ENCODE measurements at regions not wholly inside any gene's neighbourhood (a gene's known extent, or its start where the extent isn't known, plus 50 kb on each side); places are given as distances from the start of the nearest gene placed in this dataset.

GRCh38 chr2:173583196-173583595 lies 228.5 kb downstream of the CDCA7 start:
- Histone ChIP-seq H3K4me3 (ENCODE audit: low read length, poor library complexity, severe bottlenecking) (no peak overlapping the region), H3K4me2 (ENCODE audit: low read depth, low read length, poor library complexity, severe bottlenecking) (no peak overlapping the region)
- TF ChIP-seq EZH2phosphoT487 (IDR thresholded peaks at IDR 0.05; ENCODE audit: borderline replicate concordance) (no peak), CTCF (conservative IDR thresholded peaks at IDR 0.05; ENCODE audit: low read length) (no peak)

GRCh38 chr2:173584000-173584399 lies 229.3 kb downstream of the CDCA7 start:
- Histone ChIP-seq H3K9ac (ENCODE audit: low read depth, low read length, poor library complexity, severe bottlenecking) (no peak overlapping the region), H3K4me3 (ENCODE audit: low read length, poor library complexity, severe bottlenecking) (no peak overlapping the region), H4K20me1 (ENCODE audit: insufficient read depth, low read length, poor library complexity, severe bottlenecking) (no peaks in the 10 kb centered on the region), H3K9me3 (ENCODE audit: insufficient read depth, low read depth, low read length) (no peaks in the 10 kb centered on the region), H3K9me2 (replicated peaks; ENCODE audit: low read depth, low read length) (no peaks in the 10 kb centered on the region), H3K27me3 (ENCODE audit: insufficient read depth, low read length, poor library complexity, severe bottlenecking) (no peaks in the 10 kb centered on the region), H3K4me2 (ENCODE audit: low read depth, low read length, poor library complexity, severe bottlenecking) (no peak overlapping the region), H2AFZ (ENCODE audit: low read length) (no peak overlapping the region), H3K4me1 (ENCODE audit: insufficient read depth, low read length, poor library complexity, severe bottlenecking) (no peaks in the 10 kb centered on the region), H3K36me3 (ENCODE audit: insufficient read depth, low read length) (no peaks in the 10 kb centered on the region), H3F3A (ENCODE audit: low read depth) (no peaks in the 10 kb centered on the region), H3K79me2 (ENCODE audit: insufficient read depth, low read length) (no peaks in the 10 kb centered on the region)
- TF ChIP-seq EZH2phosphoT487 (IDR thresholded peaks at IDR 0.05; ENCODE audit: borderline replicate concordance) (no peak), CTCF (conservative IDR thresholded peaks at IDR 0.05; ENCODE audit: low read length) (no peak)

More at GRCh38 chr2:173583196-173583595, 228.5 kb downstream of the CDCA7 start:
- no peaks in the 10 kb centered on the region for H3K79me2 ChIP-seq (ENCODE audit: insufficient read depth, low read length)
- H4K20me1 ChIP-seq (ENCODE audit: insufficient read depth, low read length, poor library complexity, severe bottlenecking): no peaks in the 10 kb centered on the region
- H3F3A ChIP-seq (ENCODE audit: low read depth): no peaks in the 10 kb centered on the region
- H3K9me3 ChIP-seq (ENCODE audit: insufficient read depth, low read depth, low read length): no peaks in the 10 kb centered on the region
- H2AFZ ChIP-seq (ENCODE audit: low read length): no peak overlapping the region
- H3K27me3 ChIP-seq (ENCODE audit: insufficient read depth, low read length, poor library complexity, severe bottlenecking): no peaks in the 10 kb centered on the region
- no peaks in the 10 kb centered on the region for H3K4me1 ChIP-seq (ENCODE audit: insufficient read depth, low read length, poor library complexity, severe bottlenecking)
- H3K9ac ChIP-seq (ENCODE audit: low read depth, low read length, poor library complexity, severe bottlenecking): no peak overlapping the region
- H3K9me2 ChIP-seq (replicated peaks; ENCODE audit: low read depth, low read length): no peaks in the 10 kb centered on the region
- H3K36me3 ChIP-seq (ENCODE audit: insufficient read depth, low read length): no peaks in the 10 kb centered on the region

GRCh38 chr2:173584676-173585458 lies 230.2 kb downstream of the CDCA7 start:
- Histone ChIP-seq H3K4me3 (ENCODE audit: low read length, poor library complexity, severe bottlenecking) (no peak overlapping the region), H3K9me2 (replicated peaks; ENCODE audit: low read depth, low read length) (no peaks in the 10 kb centered on the region), H3K27me3 (ENCODE audit: insufficient read depth, low read length, poor library complexity, severe bottlenecking) (no peaks in the 10 kb centered on the region), H4K20me1 (ENCODE audit: insufficient read depth, low read length, poor library complexity, severe bottlenecking) (no peaks in the 10 kb centered on the region), H3F3A (ENCODE audit: low read depth) (no peaks in the 10 kb centered on the region), H2AFZ (ENCODE audit: low read length) (no peak overlapping the region), H3K4me1 (ENCODE audit: insufficient read depth, low read length, poor library complexity, severe bottlenecking) (no peaks in the 10 kb centered on the region), H3K4me2 (ENCODE audit: low read depth, low read length, poor library complexity, severe bottlenecking) (no peak overlapping the region), H3K79me2 (ENCODE audit: insufficient read depth, low read length) (no peaks in the 10 kb centered on the region), H3K9ac (ENCODE audit: low read depth, low read length, poor library complexity, severe bottlenecking) (no peak overlapping the region), H3K9me3 (ENCODE audit: insufficient read depth, low read depth, low read length) (no peaks in the 10 kb centered on the region), H3K36me3 (ENCODE audit: insufficient read depth, low read length) (no peaks in the 10 kb centered on the region)
- TF ChIP-seq CTCF (conservative IDR thresholded peaks at IDR 0.05; ENCODE audit: low read length) (no peak), EZH2phosphoT487 (IDR thresholded peaks at IDR 0.05; ENCODE audit: borderline replicate concordance) (no peak)
